ENCODE measurements at regions not wholly inside any gene's neighbourhood (a gene's known extent, or its start where the extent isn't known, plus 50 kb on each side); places are given as distances from the start of the nearest gene placed in this dataset.

GRCh38 chr11:97800891-97801290 is 1219.9 kb upstream of the CNTN5 start:
- TF ChIP-seq CTCF (IDR thresholded peaks at IDR 0.05; ENCODE audit: low read depth, low read length, poor library complexity, severe bottlenecking) (no peak), EZH2phosphoT487 (IDR thresholded peaks at IDR 0.05; ENCODE audit: borderline replicate concordance, low read length) (no peak)
